ENCODE measurements at regions not wholly inside any gene's neighbourhood (a gene's known extent, or its start where the extent isn't known, plus 50 kb on each side); places are given as distances from the start of the nearest gene placed in this dataset.

DNA sequence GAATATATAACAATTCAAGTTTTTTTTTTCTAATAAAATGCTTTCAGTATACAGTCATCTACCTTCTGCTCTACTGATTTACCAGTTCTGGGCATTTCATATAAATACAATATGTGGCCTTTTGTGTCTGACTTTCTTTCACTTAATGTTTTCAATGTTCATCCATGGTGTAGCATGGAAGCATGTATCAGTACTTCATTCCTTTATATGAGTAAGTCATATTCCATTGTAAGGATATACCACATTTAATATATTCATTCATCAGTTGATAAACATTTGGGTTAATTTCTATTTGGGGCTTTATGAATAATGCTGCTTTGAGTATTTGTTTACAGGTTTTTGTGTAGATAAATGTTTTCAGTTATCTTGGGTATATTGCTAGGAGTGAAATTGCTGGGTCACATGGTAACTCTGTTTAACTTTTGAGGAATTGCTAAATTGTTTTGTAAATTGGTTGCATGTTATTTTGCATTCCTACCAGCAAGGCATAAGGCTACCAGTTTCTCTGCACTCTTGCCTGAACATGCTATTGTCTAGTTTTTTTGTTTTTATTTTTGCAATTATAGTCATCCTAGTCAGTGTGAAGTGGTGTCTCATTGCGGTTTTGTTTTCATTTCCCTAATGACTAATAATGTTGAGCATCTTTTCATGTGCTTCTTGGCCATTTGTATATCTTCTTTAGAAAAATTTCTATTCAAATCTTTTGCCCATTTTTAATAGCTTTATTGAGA lies 206.1 kb downstream of the TM2D1 start:
- no peak for ATAC-seq (ENCODE audit: low read depth)
- Histone ChIP-seq H4K20me1 (ENCODE audit: control insufficient read depth, insufficient read depth, low read length, poor library complexity, severe bottlenecking) (no peaks in the 10 kb centered on the region), H3K4me1 (ENCODE audit: control insufficient read depth in 2 of 2, insufficient read depth in 2 of 2, low read length in 2 of 2) (no peaks in the 10 kb centered on the region), H3K27me3 (replicated peaks in 1 of 4; ENCODE audit: control extremely low read depth in 1 of 4, control insufficient read depth in 3 of 4, insufficient read depth in 4 of 4, low read length in 3 of 4) (no peaks in the 10 kb centered on the region), H3K4me2 (replicated peaks; ENCODE audit: low read depth, low read length, poor library complexity, severe bottlenecking) (no peak overlapping the region), H3K9me3 (ENCODE audit: control extremely low read depth in 1 of 3, control insufficient read depth in 2 of 3, insufficient read depth in 1 of 3, low read length in 2 of 3) (no peaks in the 10 kb centered on the region), H3K79me2 (ENCODE audit: control insufficient read depth, insufficient read depth, low read length) (no peaks in the 10 kb centered on the region), H3K9ac (ENCODE audit: low read length) (no peak overlapping the region), H2AFZ (ENCODE audit: insufficient read depth, low read depth, low read length, poor library complexity, severe bottlenecking) (no peak overlapping the region), H3K36me3 (replicated peaks in 1 of 2; ENCODE audit: control extremely low read depth in 1 of 2, control insufficient read depth in 1 of 2, extremely low read depth in 1 of 2, insufficient read depth in 2 of 2, low read length in 1 of 2) (no peaks in the 10 kb centered on the region), H3K27ac (ENCODE audit: low read length in 2 of 2) (no peak overlapping the region), H3K4me3 (ENCODE audit: control extremely low read depth in 1 of 5, extremely low read depth in 1 of 5, insufficient read depth in 1 of 5, low read depth in 2 of 5, low read length in 4 of 5) (no peak overlapping the region)
- POLR2A ChIA-PET = no interaction called here
- Mint-ChIP-seq H3K9me3 (ENCODE audit: insufficient read depth) (no peaks in the 10 kb centered on the region), H3K27me3 (peaks cover 4% of the 10 kb centered on the region), H3K4me1 (no peaks in the 10 kb centered on the region), H3K4me3 (no peak overlapping the region), H3K27ac (no peak overlapping the region)
- TF ChIP-seq CTCF (IDR thresholded peaks at IDR 0.05) (no peak), EZH2 (IDR thresholded peaks at IDR 0.05; ENCODE audit: borderline replicate concordance, insufficient read depth, low read depth, low read length, poor library complexity, severe bottlenecking) (no peak)
- no peak for DNase-seq
- CTCF ChIA-PET = no interaction called here
- no CpG with 5 or more reads among the region's 1 CpG for WGBS (ENCODE audit: insufficient coverage)
- intact Hi-C loops (cut with micrococcal nuclease) = no loop called here

DNA sequence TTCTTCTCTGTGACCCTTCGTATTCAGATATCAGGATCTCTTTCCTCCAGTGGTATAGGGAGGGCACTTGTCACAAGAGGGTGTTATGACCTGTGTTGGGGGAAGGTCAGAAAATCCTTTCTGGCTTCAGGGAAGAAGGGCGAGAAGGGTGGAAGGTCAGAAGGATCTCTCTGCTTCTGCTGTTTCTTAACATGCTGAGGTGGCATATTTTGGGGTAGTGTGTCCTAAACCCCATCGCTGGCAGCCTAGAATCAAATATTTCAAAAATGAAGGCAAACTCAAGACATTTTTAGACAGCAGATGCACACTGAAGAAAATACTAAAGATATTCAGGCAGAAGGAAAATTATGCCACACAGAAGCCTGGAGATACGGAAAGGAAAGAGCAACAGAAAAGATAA lies 207.6 kb downstream of the TM2D1 start:
- H3K4me2 ChIP-seq (replicated peaks; ENCODE audit: low read depth, low read length, poor library complexity, severe bottlenecking) = no peak overlapping the region
- H3K27ac Mint-ChIP-seq = no peak overlapping the region
- TF ChIP-seq EZH2 (IDR thresholded peaks at IDR 0.05; ENCODE audit: borderline replicate concordance, insufficient read depth, low read depth, low read length, poor library complexity, severe bottlenecking) (no peak), CTCF (IDR thresholded peaks at IDR 0.05) (no peak)
- intact Hi-C loops (cut with micrococcal nuclease) = no loop called here
- no peaks in the 10 kb centered on the region for H3K4me1 Mint-ChIP-seq
- no peaks in the 10 kb centered on the region for H3K27me3 ChIP-seq (replicated peaks in 1 of 4; ENCODE audit: control extremely low read depth in 1 of 4, control insufficient read depth in 3 of 4, insufficient read depth in 4 of 4, low read length in 3 of 4)
- 89% methylated on average over 2 of the region's 4 CpGs for WGBS (ENCODE audit: insufficient coverage)
- no peaks in the 10 kb centered on the region for H4K20me1 ChIP-seq (ENCODE audit: control insufficient read depth, insufficient read depth, low read length, poor library complexity, severe bottlenecking)
- no peak overlapping the region for H3K4me3 ChIP-seq (ENCODE audit: control extremely low read depth in 1 of 5, extremely low read depth in 1 of 5, insufficient read depth in 1 of 5, low read depth in 2 of 5, low read length in 4 of 5)
- no peaks in the 10 kb centered on the region for H3K4me1 ChIP-seq (ENCODE audit: control insufficient read depth in 2 of 2, insufficient read depth in 2 of 2, low read length in 2 of 2)
- no peaks in the 10 kb centered on the region for H3K9me3 Mint-ChIP-seq (ENCODE audit: insufficient read depth)
- no peaks in the 10 kb centered on the region for H3K36me3 ChIP-seq (replicated peaks in 1 of 2; ENCODE audit: control extremely low read depth in 1 of 2, control insufficient read depth in 1 of 2, extremely low read depth in 1 of 2, insufficient read depth in 2 of 2, low read length in 1 of 2)
- no peaks in the 10 kb centered on the region for H3K9me3 ChIP-seq (ENCODE audit: control extremely low read depth in 1 of 3, control insufficient read depth in 2 of 3, insufficient read depth in 1 of 3, low read length in 2 of 3)
- H2AFZ ChIP-seq (ENCODE audit: insufficient read depth, low read depth, low read length, poor library complexity, severe bottlenecking) = no peak overlapping the region
- H3K27me3 Mint-ChIP-seq = peaks cover 4% of the 10 kb centered on the region
- POLR2A ChIA-PET = no interaction called here
- H3K27ac ChIP-seq (ENCODE audit: low read length in 2 of 2) = no peak overlapping the region
- H3K79me2 ChIP-seq (ENCODE audit: control insufficient read depth, insufficient read depth, low read length) = no peaks in the 10 kb centered on the region
- no peak overlapping the region for H3K4me3 Mint-ChIP-seq
- CTCF ChIA-PET = no interaction called here
- no peak overlapping the region for H3K9ac ChIP-seq (ENCODE audit: low read length)
- no peak for ATAC-seq (ENCODE audit: low read depth)
- DNase-seq = no peak

All from B cell (primary cell).